B cell (primary cell): ENCODE measurements at regions not wholly inside any gene's neighbourhood (a gene's known extent, or its start where the extent isn't known, plus 50 kb on each side); places are given as distances from the start of the nearest gene placed in this dataset.

Experiments used
- CTCF ChIP-seq: fragments of 200-600 bp; IDR thresholded peaks from one replicate; pipeline ENCODE4 v1.8.0; 2022; ENCODE audit warnings: antibody characterized with exemption, mild to moderate bottlenecking
- EZH2 ChIP-seq: IDR thresholded peaks from 2 replicates; pipeline ENCODE4 v1.6.1; 2012; ENCODE audit warnings: borderline replicate concordance, low read depth, mild to moderate bottlenecking, moderate library complexity, low read length; ENCODE audit not compliant: insufficient read depth, poor library complexity, severe bottlenecking

- TF ChIP-seq CTCF = no peak
- no peak for TF ChIP-seq EZH2
These were observed 434.4 kb upstream of the CNTN4 start for GRCh38 chr3:1664266-1664665.
